IMR-90 (cell line): ENCODE measurements at regions not wholly inside any gene's neighbourhood (a gene's known extent, or its start where the extent isn't known, plus 50 kb on each side); places are given as distances from the start of the nearest gene placed in this dataset.

Source experiments
- ATAC-seq: fragments of 200-7000 bp; cut with Tn5 transposase; 2 replicates; pipeline ENCODE4 v1.9.1; 2020; ENCODE audit warnings: low read depth, mild to moderate bottlenecking, moderate library complexity
- BruUV-seq: library from RNA; stranded (reverse); fragments of 400-500 nt; replicated peaks from 2 replicates; lab custom pipeline; 2021; lab: Mats Ljungman, UMichigan
- CTCF ChIA-PET: fragments of 300-600 bp; formaldehyde crosslinking; extraction: SDS; loops from one replicate; lab custom pipeline; 2021; ENCODE audit warnings: antibody characterized with exemption; lab: Yijun Ruan, JAX
- POLR2A ChIA-PET: fragments of 300-600 bp; sonication (Branson Sonifier 250); formaldehyde crosslinking; loops from one replicate; lab custom pipeline; 2022; ENCODE audit warnings: antibody characterized with exemption; ENCODE audit not compliant: unreplicated experiment; lab: Charles Lee
- DNase-seq: peaks from one replicate; pipeline ENCODE4 v3.0.0; 2013
- H2AFZ ChIP-seq: replicated peaks from 2 replicates; pipeline ENCODE3; 2013; ENCODE audit warnings: low read length, mild to moderate bottlenecking; ENCODE audit not compliant: poor library complexity
- H2AK5ac ChIP-seq: 2 replicates; pipeline ENCODE4 v1.6.1; 2013; ENCODE audit warnings: low read depth, low read length, inconsistent platforms
- H2AK9ac ChIP-seq: replicated peaks from 2 replicates; pipeline ENCODE3; 2013; ENCODE audit warnings: mild to moderate bottlenecking, low read depth, low read length, moderate library complexity; ENCODE audit not compliant: poor library complexity
- H2BK120ac ChIP-seq: 2 replicates; pipeline ENCODE4 v1.6.1; 2013; ENCODE audit warnings: low read depth, low read length, inconsistent platforms
- H2BK15ac ChIP-seq: 3 replicates; pipeline ENCODE4 v1.6.1; 2013; ENCODE audit warnings: low read depth, low read length, inconsistent platforms
- H2BK20ac ChIP-seq: 2 replicates; pipeline ENCODE4 v1.6.1; 2013; ENCODE audit warnings: low read depth, mild to moderate bottlenecking, inconsistent platforms, low read length, moderate library complexity
- H2BK5ac ChIP-seq: 2 replicates; pipeline ENCODE4 v1.6.1; 2013; ENCODE audit warnings: mild to moderate bottlenecking, low read depth, low read length, inconsistent platforms; ENCODE audit not compliant: poor library complexity, severe bottlenecking
- H3K14ac ChIP-seq: replicated peaks from 2 replicates; pipeline ENCODE4 v1.6.1; 2013; ENCODE audit warnings: low read depth, low read length, inconsistent platforms
- H3K18ac ChIP-seq: 2 replicates; pipeline ENCODE4 v1.6.1; 2013; ENCODE audit warnings: low read depth, low read length, control low read depth
- H3K23ac ChIP-seq: 2 replicates; pipeline ENCODE4 v1.6.1; 2013; ENCODE audit warnings: low read depth, low read length, inconsistent platforms
- H3K27ac ChIP-seq: 2 replicates; pipeline ENCODE4 v1.5.1; 2013; ENCODE audit warnings: mild to moderate bottlenecking, control low read depth, low read length; ENCODE audit not compliant: insufficient read depth
- H3K27me3 ChIP-seq: 2 replicates; pipeline ENCODE4 v1.6.1; 2013; ENCODE audit warnings: low read length; ENCODE audit not compliant: control insufficient read depth, insufficient read depth
- H3K36me3 ChIP-seq: 2 replicates; pipeline ENCODE4 v1.6.1; 2013; ENCODE audit warnings: low read length, mixed read lengths; ENCODE audit not compliant: control insufficient read depth, insufficient read depth
- H3K4ac ChIP-seq: 2 replicates; pipeline ENCODE4 v1.6.1; 2013; ENCODE audit warnings: low read depth, low read length, inconsistent platforms
- H3K4me1 ChIP-seq: 2 replicates; pipeline ENCODE4 v1.6.1; 2013; ENCODE audit warnings: low read length, mixed read lengths; ENCODE audit not compliant: control insufficient read depth, insufficient read depth
- H3K4me2 ChIP-seq: 2 replicates; pipeline ENCODE4 v1.6.1; 2013; ENCODE audit warnings: low read depth, mild to moderate bottlenecking, control low read depth, low read length, moderate library complexity
- H3K4me3 ChIP-seq: 2 replicates; pipeline ENCODE4 v1.5.1; 2013; ENCODE audit warnings: low read depth, mild to moderate bottlenecking, control low read depth, low read length, moderate library complexity; ENCODE audit not compliant: insufficient read depth
- H3K56ac ChIP-seq: 2 replicates; pipeline ENCODE4 v1.6.1; 2013; ENCODE audit warnings: low read length, inconsistent platforms; ENCODE audit not compliant: insufficient read depth; ENCODE audit errors: extremely low read depth
- H3K79me1 ChIP-seq, 2 experiments: 2 replicates each; pipeline ENCODE4 v1.6.1; 2013; ENCODE audit warnings: low read length in 2 of 2, inconsistent platforms in 1 of 2, low read depth in 1 of 2
- H3K9ac ChIP-seq: 2 replicates; pipeline ENCODE4 v1.6.1; 2013; ENCODE audit warnings: low read depth, low read length, control low read depth
- H3K9me1 ChIP-seq: 2 replicates; pipeline ENCODE4 v1.6.1; 2013; ENCODE audit warnings: low read length, inconsistent platforms; ENCODE audit not compliant: insufficient read depth
- H3K9me3 ChIP-seq: 2 replicates; pipeline ENCODE4 v1.6.1; 2013; ENCODE audit warnings: low read length; ENCODE audit not compliant: control insufficient read depth, insufficient read depth
- H4K20me1 ChIP-seq: 2 replicates; pipeline ENCODE4 v1.6.1; 2013; ENCODE audit warnings: low read length, inconsistent platforms; ENCODE audit not compliant: insufficient read depth
- H4K5ac ChIP-seq: 2 replicates; pipeline ENCODE4 v1.6.1; 2013; ENCODE audit warnings: mild to moderate bottlenecking, low read depth, low read length, control low read depth
- H4K8ac ChIP-seq, 2 experiments: 2 replicates each; pipeline ENCODE4 v1.6.1; 2013; ENCODE audit warnings: low read depth in 2 of 2, low read length in 2 of 2, control low read depth in 1 of 2, inconsistent platforms in 1 of 2
- H4K91ac ChIP-seq: 2 replicates; pipeline ENCODE4 v1.6.1; 2013; ENCODE audit warnings: low read depth, low read length, inconsistent platforms; ENCODE audit not compliant: insufficient read depth
- CHD1 ChIP-seq: IDR thresholded peaks from 2 replicates; pipeline ENCODE4 v1.6.1; 2012; ENCODE audit warnings: low read depth, low read length, improper control_type of control experiment
- CTCF ChIP-seq: conservative IDR thresholded peaks from 2 replicates; pipeline ENCODE4 v1.5.1; 2012; ENCODE audit warnings: mild to moderate bottlenecking, low read depth, low read length, improper control_type of control experiment
- ELK1 ChIP-seq: fragments of 150-350 bp; IDR thresholded peaks from 2 replicates; pipeline ENCODE4 v1.6.1; 2016; ENCODE audit warnings: low read depth, mild to moderate bottlenecking, low read length, moderate library complexity, borderline replicate concordance
- FOS ChIP-seq: fragments of 150-350 bp; IDR thresholded peaks from 2 replicates; pipeline ENCODE4 v1.6.1; 2016; ENCODE audit warnings: low read depth, low read length
- MAFK ChIP-seq: IDR thresholded peaks from 2 replicates; pipeline ENCODE4 v1.6.1; 2012; ENCODE audit warnings: low read depth, low read length, improper control_type of control experiment
- MAZ ChIP-seq: IDR thresholded peaks from 2 replicates; pipeline ENCODE4 v1.6.1; 2012; ENCODE audit warnings: low read depth, mild to moderate bottlenecking, low read length, improper control_type of control experiment, moderate library complexity, borderline replicate concordance
- MXI1 ChIP-seq: IDR thresholded peaks from 2 replicates; pipeline ENCODE4 v1.6.1; 2012; ENCODE audit warnings: low read depth, mild to moderate bottlenecking, low read length, moderate library complexity, borderline replicate concordance
- NFE2L2 ChIP-seq: fragments of 150-350 bp; IDR thresholded peaks from 2 replicates; pipeline ENCODE4 v1.6.1; 2016; ENCODE audit warnings: low read depth, mild to moderate bottlenecking, low read length
- POLR2A ChIP-seq: IDR thresholded peaks from 2 replicates; pipeline ENCODE4 v1.6.1; 2012; ENCODE audit warnings: mild to moderate bottlenecking, low read depth, low read length
- RAD21 ChIP-seq: IDR thresholded peaks from 2 replicates; pipeline ENCODE4 v1.6.1; 2012; ENCODE audit warnings: low read length, improper control_type of control experiment
- RCOR1 ChIP-seq: IDR thresholded peaks from 2 replicates; pipeline ENCODE4 v1.6.1; 2012; ENCODE audit warnings: mild to moderate bottlenecking, low read length, improper control_type of control experiment; ENCODE audit not compliant: insufficient replicate concordance
- RFX5 ChIP-seq: IDR thresholded peaks from 2 replicates; pipeline ENCODE4 v1.8.0; 2012; ENCODE audit warnings: low read depth, mild to moderate bottlenecking, low read length, moderate library complexity
- SMC3 ChIP-seq: fragments of 150-350 bp; IDR thresholded peaks from 2 replicates; pipeline ENCODE4 v1.6.1; 2016; ENCODE audit warnings: low read depth, mild to moderate bottlenecking, antibody characterized with exemption, low read length, moderate library complexity
- WGBS, 2 experiments: methylation state at CpG; one replicate each; pipeline versions ENCODE4 v1.1.5 to v1.1.7; 2013; ENCODE audit warnings: missing lambda C conversion rate in 2 of 2; ENCODE audit not compliant: insufficient read length in 1 of 2; ENCODE audit errors: extremely low coverage in 2 of 2; 5-methylcytosine and 5-hydroxymethylcytosine counted together
- dilution Hi-C: fragments of 300-500 bp; cut with HindIII; formaldehyde crosslinking; loops from one replicate; pipeline ENCODE4 v1.14.3; 2018; ENCODE audit warnings: low sequenced_read_pairs; ENCODE audit not compliant: unreplicated experiment
- in situ Hi-C: fragments of 300-500 bp; cut with MboI; formaldehyde crosslinking; loops from 3 replicates; pipeline ENCODE4 v1.14.3; 2019; ENCODE audit warnings: low sequenced_read_pairs, inconsistent platforms, mixed read lengths
- intact Hi-C: fragments of 100-400 bp; cut with micrococcal nuclease; formaldehyde crosslinking; loops from 2 replicates; pipeline ENCODE4 v1.10.0; 2022
- TF ChIP-seq, protein P1 (sequence below): fragments of 150-350 bp; IDR thresholded peaks from 2 replicates; pipeline ENCODE4 v1.6.1; 2017; ENCODE audit warnings: mild to moderate bottlenecking, antibody characterized with exemption, low read length, low read depth

DNA sequence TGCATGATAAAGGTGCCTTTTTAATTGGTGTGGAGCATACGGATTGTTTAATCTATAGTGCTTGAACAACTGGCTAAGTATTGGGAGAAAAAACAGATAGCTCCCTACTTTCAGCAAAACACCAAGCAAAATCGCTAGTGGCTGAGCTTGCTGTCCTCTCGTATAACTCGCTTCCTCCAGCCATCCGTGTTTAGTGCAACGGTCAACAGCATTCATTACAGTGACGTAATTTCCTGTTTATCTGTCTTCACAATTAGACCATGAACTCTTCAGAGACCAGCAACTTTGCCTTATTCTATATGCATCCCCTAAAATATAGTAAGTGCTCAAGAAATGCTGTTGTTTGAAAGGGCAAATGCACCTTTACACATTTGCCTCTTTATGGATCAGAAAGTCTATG, 511.9 kb downstream of the HAPSTR1 start:
- CTCF ChIA-PET = no interaction called here
- no TSS peak for BruUV-seq
- dilution Hi-C loops = no loop called here
- H3K27me3 ChIP-seq = no peaks in the 10 kb centered on the region
- H3K4ac ChIP-seq = no peak overlapping the region
- H3K27ac ChIP-seq = no peak overlapping the region
- peaks cover 21% of the 10 kb centered on the region for H3K9me3 ChIP-seq
- H3K56ac ChIP-seq = no peak overlapping the region
- no peak overlapping the region for H2AK9ac ChIP-seq
- H3K79me1 ChIP-seq = no peaks in the 10 kb centered on the region
- 40% methylated on average over 1 of the region's 7 CpGs; no CpG with 5 or more reads in 1 of the 2 experiments for WGBS, 2 experiments
- ATAC-seq (no peak), DNase-seq (no peak)
- H3K18ac ChIP-seq = no peak overlapping the region
- H2BK5ac ChIP-seq = no peak overlapping the region
- no peaks in the 10 kb centered on the region for H3K9me1 ChIP-seq
- no peak overlapping the region for H2AFZ ChIP-seq
- no peaks in the 10 kb centered on the region for H4K20me1 ChIP-seq
- no peak overlapping the region for H3K23ac ChIP-seq
- H4K91ac ChIP-seq = no peak overlapping the region
- no peak overlapping the region for H3K9ac ChIP-seq
- H2BK120ac ChIP-seq = no peak overlapping the region
- in situ Hi-C loops = no loop called here
- H2BK15ac ChIP-seq = no peak overlapping the region
- H3K4me2 ChIP-seq = no peak overlapping the region
- POLR2A ChIA-PET = no interaction called here
- TF ChIP-seq, protein P1, sequence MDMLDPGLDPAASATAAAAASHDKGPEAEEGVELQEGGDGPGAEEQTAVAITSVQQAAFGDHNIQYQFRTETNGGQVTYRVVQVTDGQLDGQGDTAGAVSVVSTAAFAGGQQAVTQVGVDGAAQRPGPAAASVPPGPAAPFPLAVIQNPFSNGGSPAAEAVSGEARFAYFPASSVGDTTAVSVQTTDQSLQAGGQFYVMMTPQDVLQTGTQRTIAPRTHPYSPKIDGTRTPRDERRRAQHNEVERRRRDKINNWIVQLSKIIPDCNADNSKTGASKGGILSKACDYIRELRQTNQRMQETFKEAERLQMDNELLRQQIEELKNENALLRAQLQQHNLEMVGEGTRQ = no peak
- TF ChIP-seq CTCF = no peak
- TF ChIP-seq SMC3 = no peak
- TF ChIP-seq MXI1 = no peak
- no peak for TF ChIP-seq RFX5
- no peak for TF ChIP-seq MAFK
- no peak for TF ChIP-seq ELK1
- TF ChIP-seq NFE2L2 = no peak
- no peak for TF ChIP-seq RCOR1
- no peak for TF ChIP-seq FOS
- TF ChIP-seq RAD21 = no peak
- no peak for TF ChIP-seq MAZ
- no peak for TF ChIP-seq POLR2A
- no peak for TF ChIP-seq CHD1
- H3K14ac ChIP-seq = no peak overlapping the region
- intact Hi-C loops = no loop called here
- H3K4me3 ChIP-seq = no peak overlapping the region
- H3K4me1 ChIP-seq = no peaks in the 10 kb centered on the region
- no peaks in the 10 kb centered on the region for H3K36me3 ChIP-seq
- no peak overlapping the region for H2BK20ac ChIP-seq
- no peak overlapping the region for H4K5ac ChIP-seq
- no peak overlapping the region for H4K8ac ChIP-seq
- no peak overlapping the region for H2AK5ac ChIP-seq
